Liver (tissue), 8 donors: ENCODE measurements at regions not wholly inside any gene's neighbourhood (a gene's known extent, or its start where the extent isn't known, plus 50 kb on each side); places are given as distances from the start of the nearest gene placed in this dataset.

Experiments used
- DNase-seq: peaks from one replicate; pipeline ENCODE4 v3.0.0-alpha.2; 2017; ENCODE audit warnings: low spot score
- H3K27ac ChIP-seq, 2 donors: one replicate each; pipeline ENCODE4 v1.7.0; 2013; ENCODE audit warnings: inconsistent platforms in 2 of 2, low read length in 2 of 2, control low read depth in 1 of 2, low read depth in 1 of 2, mild to moderate bottlenecking in 1 of 2
- H3K27me3 ChIP-seq, 4 donors: one replicate each; pipeline versions ENCODE4 v1.6.1 to v1.7.0; 2013; ENCODE audit warnings: low read length in 3 of 4, inconsistent platforms in 1 of 4, mild to moderate bottlenecking in 1 of 4, moderate library complexity in 1 of 4; ENCODE audit not compliant: control insufficient read depth in 4 of 4, insufficient read depth in 4 of 4
- H3K36me3 ChIP-seq, 4 donors: one replicate each; pipeline versions ENCODE4 v1.6.1 to v1.7.0; 2013; ENCODE audit warnings: low read length in 3 of 4, mild to moderate bottlenecking in 3 of 4, low read depth in 1 of 4, moderate library complexity in 1 of 4; ENCODE audit not compliant: control insufficient read depth in 4 of 4, insufficient read depth in 3 of 4
- H3K4me1 ChIP-seq, 4 donors: one replicate each; pipeline versions ENCODE4 v1.6.1 to v1.7.0; 2013; ENCODE audit warnings: low read length in 3 of 4, mild to moderate bottlenecking in 3 of 4, moderate library complexity in 1 of 4; ENCODE audit not compliant: control insufficient read depth in 4 of 4, insufficient read depth in 4 of 4
- H3K4me3 ChIP-seq, 3 donors: one replicate each; pipeline versions ENCODE4 v1.6.1 to v1.7.0; 2013; ENCODE audit warnings: low read length in 3 of 3, control low read depth in 1 of 3, low read depth in 1 of 3, mild to moderate bottlenecking in 1 of 3
- H3K9ac ChIP-seq, 2 donors: one replicate each; pipeline ENCODE4 v1.7.0; 2013; ENCODE audit warnings: low read length in 2 of 2, mild to moderate bottlenecking in 2 of 2, moderate library complexity in 2 of 2, control low read depth in 1 of 2, low read depth in 1 of 2
- H3K9me3 ChIP-seq, 4 donors: one replicate each; pipeline versions ENCODE4 v1.6.1 to v1.7.0; 2013; ENCODE audit warnings: low read length in 3 of 4; ENCODE audit not compliant: control insufficient read depth in 4 of 4
- EGR1 ChIP-seq, 2 donors: IDR thresholded peaks; 2 replicates each; pipeline ENCODE4 v1.6.1; 2016 to 2018; ENCODE audit warnings: antibody characterized with exemption in 2 of 2, low read depth in 2 of 2
- FOXA1 ChIP-seq: IDR thresholded peaks from 2 replicates; pipeline ENCODE4 v1.6.1; 2016; ENCODE audit warnings: antibody characterized with exemption
- FOXA2 ChIP-seq: IDR thresholded peaks from 2 replicates; pipeline ENCODE4 v1.6.1; 2016; ENCODE audit warnings: antibody characterized with exemption
- GABPA ChIP-seq, 2 donors: IDR thresholded peaks in 1 of 2; conservative IDR thresholded peaks in 1 of 2; 2 replicates each; pipeline ENCODE4 v1.6.1; 2016; ENCODE audit warnings: antibody characterized with exemption in 2 of 2, mild to moderate bottlenecking in 1 of 2, moderate library complexity in 1 of 2
- HNF4G ChIP-seq: IDR thresholded peaks from 2 replicates; pipeline ENCODE4 v1.6.1; 2016; ENCODE audit warnings: antibody characterized with exemption
- JUND ChIP-seq, 2 donors: IDR thresholded peaks; 2 replicates each; pipeline ENCODE4 v1.6.1; 2016; ENCODE audit warnings: antibody characterized with exemption in 2 of 2
- NR2F2 ChIP-seq: IDR thresholded peaks from 2 replicates; pipeline ENCODE4 v1.6.1; 2016; ENCODE audit warnings: antibody characterized with exemption
- RAD21 ChIP-seq, 2 donors: IDR thresholded peaks; 2 replicates each; pipeline ENCODE4 v1.6.1; 2016; ENCODE audit warnings: antibody characterized with exemption in 2 of 2, mild to moderate bottlenecking in 2 of 2
- RXRA ChIP-seq, 2 donors: IDR thresholded peaks; 2 replicates each; pipeline ENCODE4 v1.6.1; 2017 to 2018; ENCODE audit warnings: antibody characterized with exemption in 2 of 2, mild to moderate bottlenecking in 1 of 2
- SP1 ChIP-seq: IDR thresholded peaks from 2 replicates; pipeline ENCODE4 v1.6.1; 2018; ENCODE audit warnings: antibody characterized with exemption, mild to moderate bottlenecking
- TAF1 ChIP-seq: conservative IDR thresholded peaks from 2 replicates; pipeline ENCODE4 v1.6.1; 2016; ENCODE audit warnings: antibody characterized with exemption, mild to moderate bottlenecking
- YY1 ChIP-seq: IDR thresholded peaks from 2 replicates; pipeline ENCODE4 v1.6.1; 2016; ENCODE audit warnings: antibody characterized with exemption, mild to moderate bottlenecking
- ZBTB33 ChIP-seq: IDR thresholded peaks from 2 replicates; pipeline ENCODE4 v1.6.1; 2016; ENCODE audit warnings: antibody characterized with exemption
- WGBS: extraction: QIAGEN DNeasy Blood & Tissue Kit; methylation state at CpG from one replicate; pipeline ENCODE4 v1.1.7; 2013; 5-methylcytosine and 5-hydroxymethylcytosine counted together
- TF ChIP-seq, protein P1 (sequence below): IDR thresholded peaks from 2 replicates; pipeline ENCODE4 v1.6.1; 2016; ENCODE audit warnings: antibody characterized with exemption, mild to moderate bottlenecking
- TF ChIP-seq, protein P2 (sequence below): IDR thresholded peaks from 2 replicates; pipeline ENCODE4 v1.6.1; 2016; ENCODE audit warnings: antibody characterized with exemption
- TF ChIP-seq, protein P3 (sequence below): fragments of 150-350 bp; IDR thresholded peaks from 2 replicates; pipeline ENCODE4 v1.5.1; 2017; ENCODE audit warnings: improper control_type of control experiment, low read depth, low read length; ENCODE audit not compliant: missing input control
- donor health status: healthy.
- donor health status: healthy.
- donor health status: healthy.
- donor health status: healthy.
- donor health status: healthy.

DNA sequence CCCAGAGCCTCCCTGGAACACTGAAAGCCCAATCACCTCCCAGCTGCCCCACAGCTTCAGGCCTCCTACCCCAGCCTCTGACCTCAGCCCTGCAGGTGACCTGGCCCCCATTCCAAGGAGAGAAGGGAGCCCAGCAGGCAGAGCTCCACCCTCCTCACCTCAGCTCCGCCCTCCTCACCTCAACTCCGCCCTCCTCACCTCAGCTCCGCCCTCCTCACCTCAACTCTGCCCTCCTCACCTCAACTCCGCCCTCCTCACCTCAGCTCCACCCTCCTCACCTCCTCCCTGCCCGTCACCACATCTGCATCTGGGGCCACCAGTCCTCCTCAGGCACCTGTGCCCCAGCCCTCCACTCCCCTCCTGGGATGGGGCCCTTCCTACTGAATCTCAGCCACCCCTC lies 112.2 kb upstream of the SFSWAP start:
- H3K9ac ChIP-seq: no peak overlapping the region
- no peaks in the 10 kb centered on the region for H3K9me3 ChIP-seq
- H3K36me3 ChIP-seq: no peaks in the 10 kb centered on the region
- no peaks in the 10 kb centered on the region for H3K4me1 ChIP-seq
- H3K27ac ChIP-seq: no peak overlapping the region
- WGBS: 57% methylated on average over 5 of the region's 5 CpGs
- TF ChIP-seq JUND (IDR thresholded peaks at IDR 0.05) (no peak), HNF4G (no peak), RAD21 (IDR thresholded peaks at IDR 0.05) (no peak), YY1 (no peak)
- TF ChIP-seq, protein P1, sequence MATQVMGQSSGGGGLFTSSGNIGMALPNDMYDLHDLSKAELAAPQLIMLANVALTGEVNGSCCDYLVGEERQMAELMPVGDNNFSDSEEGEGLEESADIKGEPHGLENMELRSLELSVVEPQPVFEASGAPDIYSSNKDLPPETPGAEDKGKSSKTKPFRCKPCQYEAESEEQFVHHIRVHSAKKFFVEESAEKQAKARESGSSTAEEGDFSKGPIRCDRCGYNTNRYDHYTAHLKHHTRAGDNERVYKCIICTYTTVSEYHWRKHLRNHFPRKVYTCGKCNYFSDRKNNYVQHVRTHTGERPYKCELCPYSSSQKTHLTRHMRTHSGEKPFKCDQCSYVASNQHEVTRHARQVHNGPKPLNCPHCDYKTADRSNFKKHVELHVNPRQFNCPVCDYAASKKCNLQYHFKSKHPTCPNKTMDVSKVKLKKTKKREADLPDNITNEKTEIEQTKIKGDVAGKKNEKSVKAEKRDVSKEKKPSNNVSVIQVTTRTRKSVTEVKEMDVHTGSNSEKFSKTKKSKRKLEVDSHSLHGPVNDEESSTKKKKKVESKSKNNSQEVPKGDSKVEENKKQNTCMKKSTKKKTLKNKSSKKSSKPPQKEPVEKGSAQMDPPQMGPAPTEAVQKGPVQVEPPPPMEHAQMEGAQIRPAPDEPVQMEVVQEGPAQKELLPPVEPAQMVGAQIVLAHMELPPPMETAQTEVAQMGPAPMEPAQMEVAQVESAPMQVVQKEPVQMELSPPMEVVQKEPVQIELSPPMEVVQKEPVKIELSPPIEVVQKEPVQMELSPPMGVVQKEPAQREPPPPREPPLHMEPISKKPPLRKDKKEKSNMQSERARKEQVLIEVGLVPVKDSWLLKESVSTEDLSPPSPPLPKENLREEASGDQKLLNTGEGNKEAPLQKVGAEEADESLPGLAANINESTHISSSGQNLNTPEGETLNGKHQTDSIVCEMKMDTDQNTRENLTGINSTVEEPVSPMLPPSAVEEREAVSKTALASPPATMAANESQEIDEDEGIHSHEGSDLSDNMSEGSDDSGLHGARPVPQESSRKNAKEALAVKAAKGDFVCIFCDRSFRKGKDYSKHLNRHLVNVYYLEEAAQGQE: no peak
- peaks cover 0 to 2% (median 0%) of the 10 kb centered on the region in 4 donors for H3K27me3 ChIP-seq
- DNase-seq: no peak
- H3K4me3 ChIP-seq: no peak overlapping the region

GRCh38 chr12:131599190-131600159 lies 111.4 kb upstream of the SFSWAP start:
- Histone ChIP-seq H3K36me3 (no peaks in the 10 kb centered on the region), H3K4me3 (no peak overlapping the region), H3K9me3 (no peaks in the 10 kb centered on the region), H3K9ac (no peak overlapping the region), H3K27ac (no peak overlapping the region), H3K4me1 (no peaks in the 10 kb centered on the region), H3K27me3 (no peaks in the 10 kb centered on the region)
- WGBS: 85% methylated on average over 33 of the region's 33 CpGs
- DNase-seq: no peak
- TF ChIP-seq GABPA (IDR thresholded peaks at IDR 0.05 in 1 of 2, conservative IDR thresholded peaks at IDR 0.05 in 1 of 2) (no peak), NR2F2 (no peak), EGR1 (IDR thresholded peaks at IDR 0.05; ENCODE audit: low read depth in 2 of 2) (no peak), FOXA2 (no peak), FOXA1 (no peak), RXRA (IDR thresholded peaks at IDR 0.05) (no peak), YY1 (no peak), RAD21 (IDR thresholded peaks at IDR 0.05) (no peak), TAF1 (no peak), SP1 (no peak), ZBTB33 (no peak)
- TF ChIP-seq, protein P2, sequence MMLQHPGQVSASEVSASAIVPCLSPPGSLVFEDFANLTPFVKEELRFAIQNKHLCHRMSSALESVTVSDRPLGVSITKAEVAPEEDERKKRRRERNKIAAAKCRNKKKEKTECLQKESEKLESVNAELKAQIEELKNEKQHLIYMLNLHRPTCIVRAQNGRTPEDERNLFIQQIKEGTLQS: no peak
- TF ChIP-seq, protein P3, sequence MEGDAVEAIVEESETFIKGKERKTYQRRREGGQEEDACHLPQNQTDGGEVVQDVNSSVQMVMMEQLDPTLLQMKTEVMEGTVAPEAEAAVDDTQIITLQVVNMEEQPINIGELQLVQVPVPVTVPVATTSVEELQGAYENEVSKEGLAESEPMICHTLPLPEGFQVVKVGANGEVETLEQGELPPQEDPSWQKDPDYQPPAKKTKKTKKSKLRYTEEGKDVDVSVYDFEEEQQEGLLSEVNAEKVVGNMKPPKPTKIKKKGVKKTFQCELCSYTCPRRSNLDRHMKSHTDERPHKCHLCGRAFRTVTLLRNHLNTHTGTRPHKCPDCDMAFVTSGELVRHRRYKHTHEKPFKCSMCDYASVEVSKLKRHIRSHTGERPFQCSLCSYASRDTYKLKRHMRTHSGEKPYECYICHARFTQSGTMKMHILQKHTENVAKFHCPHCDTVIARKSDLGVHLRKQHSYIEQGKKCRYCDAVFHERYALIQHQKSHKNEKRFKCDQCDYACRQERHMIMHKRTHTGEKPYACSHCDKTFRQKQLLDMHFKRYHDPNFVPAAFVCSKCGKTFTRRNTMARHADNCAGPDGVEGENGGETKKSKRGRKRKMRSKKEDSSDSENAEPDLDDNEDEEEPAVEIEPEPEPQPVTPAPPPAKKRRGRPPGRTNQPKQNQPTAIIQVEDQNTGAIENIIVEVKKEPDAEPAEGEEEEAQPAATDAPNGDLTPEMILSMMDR: no peak
- TF ChIP-seq, protein P1: no peak
